ENCODE measurements at regions not wholly inside any gene's neighbourhood (a gene's known extent, or its start where the extent isn't known, plus 50 kb on each side); places are given as distances from the start of the nearest gene placed in this dataset.

DNA sequence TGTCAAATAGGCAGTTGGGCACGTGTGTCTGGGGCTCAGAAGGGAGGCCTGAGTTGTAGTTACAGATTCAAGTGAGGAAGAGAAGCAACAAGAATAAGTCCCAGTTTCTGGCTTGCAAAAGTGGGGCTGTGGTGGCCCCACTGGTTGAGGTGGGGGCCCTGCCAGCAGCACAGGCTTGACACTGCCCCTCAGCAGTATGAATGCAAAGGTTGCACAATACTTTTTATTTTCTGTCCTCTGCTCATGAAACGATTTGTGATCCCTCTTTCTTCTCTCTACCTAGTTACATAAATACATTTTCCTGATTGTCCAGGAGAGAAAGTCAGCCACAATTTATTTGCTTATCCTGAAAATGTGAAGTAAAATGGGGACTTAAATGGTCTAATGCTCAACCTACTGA lies 577.8 kb downstream of the AACS start:
- H4K5ac ChIP-seq (ENCODE audit: insufficient read length, low read depth, low read length), result no peak overlapping the region
- no peak for TF ChIP-seq TEAD4 (IDR thresholded peaks at IDR 0.05; ENCODE audit: low read depth, low read length)

More for the DNA sequence above, 577.8 kb downstream of the AACS start:
- H3K56ac ChIP-seq (replicated peaks; ENCODE audit: insufficient read length, low read depth, low read length), result no peak overlapping the region
- FAIRE-seq (no peak), DNase-seq (ENCODE audit: low read depth in 1 of 2, low spot score in 2 of 2) (no peak)
- WGBS, 2 experiments (ENCODE audit: extremely low coverage in 1 of 2, insufficient coverage in 1 of 2, insufficient read length in 1 of 2, insufficient replicate concordance in 2 of 2, low coverage in 1 of 2, low lambda C conversion rate in 2 of 2, missing lambda C conversion rate in 1 of 2), result 71% methylated on average over 2 of the region's 2 CpGs; no CpG with 5 or more reads in 1 of the 2 experiments
- no peak overlapping the region for H2AK5ac ChIP-seq (ENCODE audit: low read depth, low read length)
- H3K36me3 ChIP-seq (ENCODE audit: control insufficient read depth in 2 of 4, insufficient read depth in 4 of 4, low read length in 3 of 4), result peaks cover 0 to 3% (median 0%) of the 10 kb centered on the region in 4 experiments; a peak in 2 of 8 replicates
- POLR2A ChIA-PET (ENCODE audit: partially characterized antibody), result no interaction called here
- H3K4me2 ChIP-seq (ENCODE audit: insufficient read depth in 1 of 2, low read depth in 2 of 2, low read length in 2 of 2), result no peak overlapping the region
- H3K27ac ChIP-seq (ENCODE audit: low read depth, low read length), result no peak overlapping the region
- H3K9me3 ChIP-seq (ENCODE audit: insufficient read depth in 2 of 2, low read depth in 1 of 2, low read length in 1 of 2), result no peaks in the 10 kb centered on the region
- no peak overlapping the region for H2BK12ac ChIP-seq (ENCODE audit: low read depth, low read length)
- no peak overlapping the region for H2BK5ac ChIP-seq (ENCODE audit: low read depth, low read length)
- no peaks in the 10 kb centered on the region for H3K23me2 ChIP-seq (ENCODE audit: low read depth, low read length)
- H3K23ac ChIP-seq (ENCODE audit: insufficient read length), result no peak overlapping the region
- H4K8ac ChIP-seq (ENCODE audit: extremely low read depth, insufficient read depth, low read length), result no peak overlapping the region
- H3K18ac ChIP-seq (ENCODE audit: extremely low read depth, low read length), result no peak overlapping the region
- no peak overlapping the region for H2BK15ac ChIP-seq (ENCODE audit: low read length)
- H3K4me1 ChIP-seq (replicated peaks in 1 of 4; ENCODE audit: control insufficient read depth in 3 of 4, insufficient read depth in 4 of 4, low read length in 3 of 4), result no peaks in the 10 kb centered on the region
- CTCF ChIA-PET (ENCODE audit: partially characterized antibody), result interaction anchor here (1.3 kb wide), 1 partner anchor 41 kb away, joined by 4 read pairs; no protein-coding TSS in a partner anchor
- H3K4me3 ChIP-seq (ENCODE audit: extremely low read depth in 1 of 4, insufficient read depth in 2 of 4, low read depth in 3 of 4, low read length in 4 of 4), result no peak overlapping the region
- no peak overlapping the region for H4K91ac ChIP-seq (replicated peaks; ENCODE audit: insufficient read length, low read length)
- no peak overlapping the region for H2BK20ac ChIP-seq (ENCODE audit: low read length)
- H2BK120ac ChIP-seq (replicated peaks; ENCODE audit: low read depth, low read length), result no peak overlapping the region
- no peak overlapping the region for H3K4ac ChIP-seq (replicated peaks; ENCODE audit: insufficient read length, low read depth, low read length)
- H4K20me1 ChIP-seq (replicated peaks in 1 of 2; ENCODE audit: control insufficient read depth in 1 of 2, insufficient read depth in 2 of 2, low read length in 2 of 2), result no peaks in the 10 kb centered on the region
- H3K14ac ChIP-seq (ENCODE audit: insufficient read length), result no peak overlapping the region
- no peaks in the 10 kb centered on the region for H3K27me3 ChIP-seq (replicated peaks in 1 of 4; ENCODE audit: control insufficient read depth in 3 of 4, extremely low read depth in 1 of 4, insufficient read depth in 3 of 4, low read length in 3 of 4)
- H2AFZ ChIP-seq (ENCODE audit: low read length), result no peak overlapping the region
- H3K9ac ChIP-seq (replicated peaks in 1 of 4; ENCODE audit: extremely low read depth in 1 of 4, low read depth in 3 of 4, low read length in 3 of 4), result no peak overlapping the region
- no peaks in the 10 kb centered on the region for H3K79me2 ChIP-seq (ENCODE audit: control insufficient read depth in 1 of 2, insufficient read depth in 2 of 2, low read length in 2 of 2)
- H3K79me1 ChIP-seq (ENCODE audit: low read depth, low read length), result no peaks in the 10 kb centered on the region
